ENCODE measurements at regions not wholly inside any gene's neighbourhood (a gene's known extent, or its start where the extent isn't known, plus 50 kb on each side); places are given as distances from the start of the nearest gene placed in this dataset.

GRCh38 chr13:61664801-61665705 lies 249.4 kb upstream of the PCDH20 start (continued):
- peak; percentile 53; the same call in 1 of the 2 replicates for TF ChIP-seq RERE (CRISPR knock-in tag; IDR thresholded peaks at IDR 0.05; ENCODE audit: low read depth)
- peak; percentile 78; the same call in 1 of the 2 replicates for TF ChIP-seq ZNF670 (CRISPR knock-in tag; IDR thresholded peaks at IDR 0.05; ENCODE audit: borderline replicate concordance)
- TF ChIP-seq SAP130 (CRISPR knock-in tag; IDR thresholded peaks at IDR 0.05; ENCODE audit: low read depth): peak; percentile 68
- TF ChIP-seq ISL2 (CRISPR knock-in tag; IDR thresholded peaks at IDR 0.05): peak; percentile 56; the same call in 1 of the 2 replicates
- TF ChIP-seq BCL6 (CRISPR knock-in tag; IDR thresholded peaks at IDR 0.05): peak; percentile 73
- TF ChIP-seq, protein P1, sequence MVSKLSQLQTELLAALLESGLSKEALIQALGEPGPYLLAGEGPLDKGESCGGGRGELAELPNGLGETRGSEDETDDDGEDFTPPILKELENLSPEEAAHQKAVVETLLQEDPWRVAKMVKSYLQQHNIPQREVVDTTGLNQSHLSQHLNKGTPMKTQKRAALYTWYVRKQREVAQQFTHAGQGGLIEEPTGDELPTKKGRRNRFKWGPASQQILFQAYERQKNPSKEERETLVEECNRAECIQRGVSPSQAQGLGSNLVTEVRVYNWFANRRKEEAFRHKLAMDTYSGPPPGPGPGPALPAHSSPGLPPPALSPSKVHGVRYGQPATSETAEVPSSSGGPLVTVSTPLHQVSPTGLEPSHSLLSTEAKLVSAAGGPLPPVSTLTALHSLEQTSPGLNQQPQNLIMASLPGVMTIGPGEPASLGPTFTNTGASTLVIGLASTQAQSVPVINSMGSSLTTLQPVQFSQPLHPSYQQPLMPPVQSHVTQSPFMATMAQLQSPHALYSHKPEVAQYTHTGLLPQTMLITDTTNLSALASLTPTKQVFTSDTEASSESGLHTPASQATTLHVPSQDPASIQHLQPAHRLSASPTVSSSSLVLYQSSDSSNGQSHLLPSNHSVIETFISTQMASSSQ (IDR thresholded peaks at IDR 0.05; ENCODE audit: low read depth): no peak
- TF ChIP-seq, protein P1 (CRISPR knock-in tag; IDR thresholded peaks at IDR 0.05; ENCODE audit: borderline replicate concordance): peak; percentile 51; the same call in 1 of the 2 replicates
- TF ChIP-seq KAT7 (CRISPR knock-in tag; IDR thresholded peaks at IDR 0.05; ENCODE audit: borderline replicate concordance): no peak
- TF ChIP-seq MTERF4 (CRISPR knock-in tag; IDR thresholded peaks at IDR 0.05): 0 out of 2 replicates have a peak, but pooled peaks have one; percentile 36
- TF ChIP-seq ZKSCAN8 (CRISPR knock-in tag; IDR thresholded peaks at IDR 0.05; ENCODE audit: borderline replicate concordance): peak; percentile 88; the same call in 1 of the 2 replicates
- TF ChIP-seq MATR3 (CRISPR knock-in tag; IDR thresholded peaks at IDR 0.05): no peak
- peak; percentile 40 for TF ChIP-seq ZFY (CRISPR knock-in tag; IDR thresholded peaks at IDR 0.05)
- no peak for TF ChIP-seq POGK (CRISPR knock-in tag; conservative IDR thresholded peaks at IDR 0.05)
- TF ChIP-seq ARID2 (CRISPR knock-in tag; IDR thresholded peaks at IDR 0.05; ENCODE audit: borderline replicate concordance): no peak
